K562 (cell line): ENCODE measurements at regions not wholly inside any gene's neighbourhood (a gene's known extent, or its start where the extent isn't known, plus 50 kb on each side); places are given as distances from the start of the nearest gene placed in this dataset.

Experiments used
- ATAC-seq: fragments of 200-7000 bp; cut with Tn5 transposase; 3 replicates; pipeline ENCODE4 v1.9.1; 2020; ENCODE audit warnings: moderate library complexity
- BruUV-seq: library from RNA; stranded (reverse); fragments of 400-500 nt; replicated peaks from 2 replicates; lab custom pipeline; 2021; lab: Mats Ljungman, UMichigan
- CTCF ChIA-PET: fragments of 300-600 bp; formaldehyde crosslinking; extraction: SDS; loops from one replicate; lab custom pipeline; 2021; ENCODE audit warnings: low intra/inter-chr PET ratio; lab: Yijun Ruan, JAX
- POLR2A ChIA-PET: fragments of 300-600, 350-650 bp; sonication (Branson Sonifier 250); formaldehyde crosslinking; extraction: SDS; loops from one replicate; lab custom pipeline; 2021; ENCODE audit warnings: antibody characterized with exemption, inconsistent platforms; lab: Yijun Ruan, JAX
- DNase-seq, 4 experiments: peaks; one replicate each; pipeline versions ENCODE4 v3.0.0 to v3.0.0-alpha.2; 2011 to 2018; ENCODE audit warnings: low spot score in 3 of 4, mixed read lengths in 3 of 4; ENCODE audit errors: extremely low read depth in 1 of 4
- FAIRE-seq: peaks from 2 replicates; lab custom pipeline; 2011; peaks lifted over from hg19 to GRCh38; lab: Jason Lieb, UNC
- H2AFZ ChIP-seq: 2 replicates; pipeline ENCODE4 v1.6.0; 2011; ENCODE audit warnings: low read depth, low read length, control low read depth, inconsistent platforms
- H3K27ac ChIP-seq: fragments of 200-600 bp; 3 replicates; pipeline ENCODE4 v1.8.0; 2011; ENCODE audit warnings: low read depth, mild to moderate bottlenecking, control low read depth, inconsistent platforms, low read length, moderate library complexity, mixed read lengths; ENCODE audit errors: extremely low read depth
- H3K27me3 ChIP-seq, 2 experiments: fragments of 300-600 bp in 1 of 2; 2 replicates in 1 of 2; 3 replicates in 1 of 2; pipeline versions ENCODE4 v1.6.0 to v1.8.0; 2011; ENCODE audit warnings: inconsistent platforms in 2 of 2, low read length in 2 of 2, mild to moderate bottlenecking in 1 of 2, mixed read lengths in 1 of 2, moderate library complexity in 1 of 2; ENCODE audit not compliant: control insufficient read depth in 2 of 2, insufficient read depth in 2 of 2
- H3K36me3 ChIP-seq: fragments of 300-600 bp; 3 replicates; pipeline ENCODE4 v1.8.0; 2011; ENCODE audit warnings: mild to moderate bottlenecking, low read length, inconsistent platforms; ENCODE audit not compliant: control insufficient read depth, insufficient read depth
- H3K4me1 ChIP-seq, 2 experiments: fragments of 200-600 bp in 1 of 2; replicated peaks in 1 of 2; 2 replicates in 1 of 2; 3 replicates in 1 of 2; pipeline versions ENCODE4 v1.5.1 to v1.8.0; 2011; ENCODE audit warnings: inconsistent platforms in 2 of 2, low read length in 2 of 2, mild to moderate bottlenecking in 1 of 2, mixed read lengths in 1 of 2, moderate library complexity in 1 of 2; ENCODE audit not compliant: control insufficient read depth in 2 of 2, insufficient read depth in 2 of 2
- H3K4me2 ChIP-seq: 2 replicates; pipeline ENCODE4 v1.6.1; 2011; ENCODE audit warnings: low read length, control low read depth, inconsistent platforms, mixed read lengths; ENCODE audit not compliant: insufficient read depth
- H3K4me3 ChIP-seq: fragments of 200-600 bp; sonication (generic), shearing (Covaris generic); 2 replicates; pipeline ENCODE4 v1.5.1; 2016; ENCODE audit warnings: control low read depth, inconsistent platforms
- H3K79me2 ChIP-seq: fragments of 200-600 bp; 3 replicates; pipeline ENCODE4 v1.8.0; 2011; ENCODE audit warnings: low read length, inconsistent platforms; ENCODE audit not compliant: control insufficient read depth, insufficient read depth
- H3K9ac ChIP-seq, 2 experiments: 2 replicates each; pipeline versions ENCODE4 v1.6.0 to v1.6.1; 2011; ENCODE audit warnings: low read depth in 2 of 2, low read length in 2 of 2, control low read depth in 1 of 2, inconsistent platforms in 1 of 2, mild to moderate bottlenecking in 1 of 2, mixed read lengths in 1 of 2; ENCODE audit not compliant: insufficient read depth in 1 of 2
- H3K9me1 ChIP-seq: one replicate; pipeline ENCODE4 v1.6.0; 2011; ENCODE audit warnings: inconsistent platforms, mild to moderate bottlenecking, low read length, moderate library complexity; ENCODE audit not compliant: control insufficient read depth, insufficient read depth
- H3K9me3 ChIP-seq: replicated peaks from 2 replicates; pipeline ENCODE4 v1.5.1; 2011; ENCODE audit warnings: low read depth, low read length, inconsistent platforms; ENCODE audit not compliant: control insufficient read depth, insufficient read depth
- H4K20me1 ChIP-seq: replicated peaks from 2 replicates; pipeline ENCODE4 v1.6.1; 2011; ENCODE audit warnings: low read length, inconsistent platforms, mixed read lengths; ENCODE audit not compliant: control insufficient read depth, insufficient read depth
- CCNT2 ChIP-seq: IDR thresholded peaks from 2 replicates; pipeline ENCODE4 v1.6.1; 2011; ENCODE audit warnings: borderline replicate concordance, low read depth, mild to moderate bottlenecking, moderate library complexity, mixed read lengths, low read length; ENCODE audit not compliant: insufficient read length; ENCODE audit errors: extremely low read depth
- CSDE1 ChIP-seq, 2 experiments: fragments of 450-650 bp; IDR thresholded peaks; 2 replicates each; pipeline ENCODE4 v1.6.1; 2016; ENCODE audit warnings: mild to moderate bottlenecking in 1 of 2
- HEY1 ChIP-seq: fragments of 250-450 bp; sonication (Bioruptor Pico); IDR thresholded peaks from 2 replicates; pipeline ENCODE4 v1.5.0; 2020; ENCODE audit warnings: mild to moderate bottlenecking, moderate library complexity, borderline replicate concordance
- HMG20B ChIP-seq: fragments of 250-450 bp; sonication (Bioruptor Pico); IDR thresholded peaks from 2 replicates; pipeline ENCODE4 v1.5.0; 2021; ENCODE audit warnings: mild to moderate bottlenecking
- MAFF ChIP-seq: IDR thresholded peaks from 2 replicates; pipeline ENCODE4 v1.6.1; 2012; ENCODE audit warnings: low read length, improper control_type of control experiment
- NBN ChIP-seq: fragments of 450-650 bp; IDR thresholded peaks from 2 replicates; pipeline ENCODE4 v1.6.1; 2016; ENCODE audit warnings: low read depth, mild to moderate bottlenecking
- SAFB2 ChIP-seq: fragments of 200-400 bp; formaldehyde crosslinking; IDR thresholded peaks from 2 replicates; pipeline ENCODE4 v1.6.1; 2018; ENCODE audit warnings: borderline replicate concordance, low read length, low read depth, moderate library complexity; ENCODE audit not compliant: severe bottlenecking
- SIX5 ChIP-seq, 2 experiments: IDR thresholded peaks; 2 replicates each; pipeline ENCODE4 v1.6.1; 2011; ENCODE audit warnings: low read length in 2 of 2, borderline replicate concordance in 1 of 2, low read depth in 1 of 2, mild to moderate bottlenecking in 1 of 2, moderate library complexity in 1 of 2; ENCODE audit not compliant: insufficient read depth in 1 of 2
- SMARCE1 ChIP-seq: fragments of 450-650 bp; IDR thresholded peaks from 2 replicates; pipeline ENCODE4 v1.7.1; 2016; ENCODE audit warnings: mild to moderate bottlenecking
- STAT5B ChIP-seq: fragments of 250-450 bp; sonication (Bioruptor Pico); IDR thresholded peaks from 2 replicates; pipeline ENCODE4 v1.8.0; 2021; ENCODE audit warnings: mild to moderate bottlenecking, inconsistent platforms
- TCFL5 ChIP-seq: fragments of 250-450 bp; sonication (Bioruptor Pico); conservative IDR thresholded peaks from 2 replicates; pipeline ENCODE4 v1.6.1; 2021; ENCODE audit warnings: mild to moderate bottlenecking, moderate library complexity, matching md5 sums
- YBX1 ChIP-seq: fragments of 450-650 bp; IDR thresholded peaks from 2 replicates; pipeline ENCODE4 v1.7.1; 2016; ENCODE audit warnings: mild to moderate bottlenecking
- ZC3H11A ChIP-seq: IDR thresholded peaks from 2 replicates; pipeline ENCODE4 v1.6.1; 2012; ENCODE audit warnings: low read depth, low read length, improper control_type of control experiment
- ZNF436 ChIP-seq: fragments of 250-450, 450-650 bp; sonication (Bioruptor Pico); formaldehyde crosslinking; IDR thresholded peaks from 2 replicates; pipeline ENCODE4 v1.7.0; 2020; ENCODE audit warnings: mild to moderate bottlenecking
- WGBS: fragments of 100-300 bp; shearing (Covaris generic); methylation state at CpG from one replicate; pipeline ENCODE4 v1.1.6; 2016; ENCODE audit warnings: low coverage, mixed read lengths; ENCODE audit not compliant: insufficient coverage; ENCODE audit errors: missing lambda C conversion rate; 5-methylcytosine and 5-hydroxymethylcytosine counted together
- in situ Hi-C: fragments of 300-500 bp; cut with MboI; formaldehyde crosslinking; loops from 4 replicates; pipeline ENCODE4 v1.15.0; 2018; ENCODE audit warnings: inconsistent platforms, mixed read lengths
- intact Hi-C: fragments of 100-400 bp; cut with micrococcal nuclease; formaldehyde crosslinking; loops from 2 replicates; pipeline ENCODE4 v1.14.2; 2022
- TF ChIP-seq, protein P1 (sequence below): fragments of 250-450 bp; sonication (Bioruptor Pico); IDR thresholded peaks from 2 replicates; pipeline ENCODE4 v1.4.0; 2020
- TF ChIP-seq, protein P2 (sequence below): IDR thresholded peaks from 2 replicates; pipeline ENCODE4 v1.6.1; 2016; ENCODE audit warnings: missing genetic modification characterization, missing compliant biosample characterization
- TF ChIP-seq, protein P3 (sequence below): fragments of 450-650 bp; formaldehyde crosslinking; conservative IDR thresholded peaks from 2 replicates; pipeline ENCODE4 v1.4.0; 2022; ENCODE audit warnings: mild to moderate bottlenecking, missing genetic modification characterization

DNA sequence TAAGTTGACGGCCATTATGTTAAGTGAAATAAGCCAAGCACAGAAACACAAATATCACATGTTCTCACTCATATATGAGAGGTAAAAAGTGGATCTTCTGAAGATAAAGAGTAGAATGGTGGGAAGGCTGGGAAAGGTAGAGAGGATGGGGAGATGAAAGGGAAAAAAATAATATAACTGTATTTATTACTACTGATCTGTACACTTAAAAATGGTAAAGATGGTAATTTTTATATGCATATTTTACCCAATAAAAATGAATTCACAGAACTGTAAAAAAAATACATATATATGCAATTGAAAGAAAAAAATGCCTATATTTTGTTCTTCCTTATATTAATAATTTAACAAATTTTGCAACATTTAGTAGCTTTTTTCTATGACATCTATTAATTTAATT lies 694.4 kb upstream of the MARCKS start:
- no peak overlapping the region for H3K4me2 ChIP-seq
- BruUV-seq, result no TSS peak
- H2AFZ ChIP-seq, result no peak overlapping the region
- no peaks in the 10 kb centered on the region for H3K9me3 ChIP-seq
- H3K9me1 ChIP-seq, result no peaks in the 10 kb centered on the region
- H3K4me3 ChIP-seq, result no peak overlapping the region
- WGBS, result 9% methylated on average over 1 of the region's 1 CpG
- H3K9ac ChIP-seq, result no peak overlapping the region
- DNase-seq (no peak), ATAC-seq (no peak), FAIRE-seq (no peak)
- intact Hi-C loops, result no loop called here
- H3K36me3 ChIP-seq, result no peaks in the 10 kb centered on the region
- in situ Hi-C loops, result no loop called here
- ChIA-PET CTCF (no interaction called here), POLR2A (no interaction called here)
- no peaks in the 10 kb centered on the region for H3K27me3 ChIP-seq
- H3K4me1 ChIP-seq, result no peaks in the 10 kb centered on the region
- H4K20me1 ChIP-seq, result no peaks in the 10 kb centered on the region
- H3K79me2 ChIP-seq, result no peaks in the 10 kb centered on the region
- H3K27ac ChIP-seq, result no peak overlapping the region
- TF ChIP-seq HMG20B (CRISPR knock-in tag) (no peak), CCNT2 (no peak), TCFL5 (CRISPR knock-in tag) (no peak), STAT5B (CRISPR knock-in tag) (no peak), YBX1 (no peak), SAFB2 (no peak), SIX5 (IDR thresholded peaks at IDR 0.05; ENCODE audit: borderline replicate concordance in 1 of 2, insufficient read depth in 1 of 2, low read depth in 1 of 2, low read length in 2 of 2) (no peak), ZC3H11A (no peak), MAFF (no peak), SMARCE1 (no peak), HEY1 (CRISPR knock-in tag) (no peak), ZNF436 (CRISPR knock-in tag) (no peak), NBN (no peak), CSDE1 (IDR thresholded peaks at IDR 0.05) (no peak)
- TF ChIP-seq, protein P1, sequence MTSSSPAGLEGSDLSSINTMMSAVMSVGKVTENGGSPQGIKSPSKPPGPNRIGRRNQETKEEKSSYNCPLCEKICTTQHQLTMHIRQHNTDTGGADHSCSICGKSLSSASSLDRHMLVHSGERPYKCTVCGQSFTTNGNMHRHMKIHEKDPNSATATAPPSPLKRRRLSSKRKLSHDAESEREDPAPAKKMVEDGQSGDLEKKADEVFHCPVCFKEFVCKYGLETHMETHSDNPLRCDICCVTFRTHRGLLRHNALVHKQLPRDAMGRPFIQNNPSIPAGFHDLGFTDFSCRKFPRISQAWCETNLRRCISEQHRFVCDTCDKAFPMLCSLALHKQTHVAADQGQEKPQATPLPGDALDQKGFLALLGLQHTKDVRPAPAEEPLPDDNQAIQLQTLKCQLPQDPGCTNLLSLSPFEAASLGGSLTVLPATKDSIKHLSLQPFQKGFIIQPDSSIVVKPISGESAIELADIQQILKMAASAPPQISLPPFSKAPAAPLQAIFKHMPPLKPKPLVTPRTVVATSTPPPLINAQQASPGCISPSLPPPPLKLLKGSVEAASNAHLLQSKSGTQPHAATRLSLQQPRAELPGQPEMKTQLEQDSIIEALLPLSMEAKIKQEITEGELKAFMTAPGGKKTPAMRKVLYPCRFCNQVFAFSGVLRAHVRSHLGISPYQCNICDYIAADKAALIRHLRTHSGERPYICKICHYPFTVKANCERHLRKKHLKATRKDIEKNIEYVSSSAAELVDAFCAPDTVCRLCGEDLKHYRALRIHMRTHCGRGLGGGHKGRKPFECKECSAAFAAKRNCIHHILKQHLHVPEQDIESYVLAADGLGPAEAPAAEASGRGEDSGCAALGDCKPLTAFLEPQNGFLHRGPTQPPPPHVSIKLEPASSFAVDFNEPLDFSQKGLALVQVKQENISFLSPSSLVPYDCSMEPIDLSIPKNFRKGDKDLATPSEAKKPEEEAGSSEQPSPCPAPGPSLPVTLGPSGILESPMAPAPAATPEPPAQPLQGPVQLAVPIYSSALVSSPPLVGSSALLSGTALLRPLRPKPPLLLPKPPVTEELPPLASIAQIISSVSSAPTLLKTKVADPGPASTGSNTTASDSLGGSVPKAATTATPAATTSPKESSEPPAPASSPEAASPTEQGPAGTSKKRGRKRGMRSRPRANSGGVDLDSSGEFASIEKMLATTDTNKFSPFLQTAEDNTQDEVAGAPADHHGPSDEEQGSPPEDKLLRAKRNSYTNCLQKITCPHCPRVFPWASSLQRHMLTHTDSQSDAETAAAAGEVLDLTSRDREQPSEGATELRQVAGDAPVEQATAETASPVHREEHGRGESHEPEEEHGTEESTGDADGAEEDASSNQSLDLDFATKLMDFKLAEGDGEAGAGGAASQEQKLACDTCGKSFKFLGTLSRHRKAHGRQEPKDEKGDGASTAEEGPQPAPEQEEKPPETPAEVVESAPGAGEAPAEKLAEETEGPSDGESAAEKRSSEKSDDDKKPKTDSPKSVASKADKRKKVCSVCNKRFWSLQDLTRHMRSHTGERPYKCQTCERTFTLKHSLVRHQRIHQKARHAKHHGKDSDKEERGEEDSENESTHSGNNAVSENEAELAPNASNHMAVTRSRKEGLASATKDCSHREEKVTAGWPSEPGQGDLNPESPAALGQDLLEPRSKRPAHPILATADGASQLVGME (CRISPR knock-in tag), result no peak
- TF ChIP-seq, protein P2, sequence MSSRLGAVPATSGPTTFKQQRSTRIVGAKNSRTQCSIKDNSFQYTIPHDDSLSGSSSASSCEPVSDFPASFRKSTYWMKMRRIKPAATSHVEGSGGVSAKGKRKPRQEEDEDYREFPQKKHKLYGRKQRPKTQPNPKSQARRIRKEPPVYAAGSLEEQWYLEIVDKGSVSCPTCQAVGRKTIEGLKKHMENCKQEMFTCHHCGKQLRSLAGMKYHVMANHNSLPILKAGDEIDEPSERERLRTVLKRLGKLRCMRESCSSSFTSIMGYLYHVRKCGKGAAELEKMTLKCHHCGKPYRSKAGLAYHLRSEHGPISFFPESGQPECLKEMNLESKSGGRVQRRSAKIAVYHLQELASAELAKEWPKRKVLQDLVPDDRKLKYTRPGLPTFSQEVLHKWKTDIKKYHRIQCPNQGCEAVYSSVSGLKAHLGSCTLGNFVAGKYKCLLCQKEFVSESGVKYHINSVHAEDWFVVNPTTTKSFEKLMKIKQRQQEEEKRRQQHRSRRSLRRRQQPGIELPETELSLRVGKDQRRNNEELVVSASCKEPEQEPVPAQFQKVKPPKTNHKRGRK, result no peak
- TF ChIP-seq, protein P3, sequence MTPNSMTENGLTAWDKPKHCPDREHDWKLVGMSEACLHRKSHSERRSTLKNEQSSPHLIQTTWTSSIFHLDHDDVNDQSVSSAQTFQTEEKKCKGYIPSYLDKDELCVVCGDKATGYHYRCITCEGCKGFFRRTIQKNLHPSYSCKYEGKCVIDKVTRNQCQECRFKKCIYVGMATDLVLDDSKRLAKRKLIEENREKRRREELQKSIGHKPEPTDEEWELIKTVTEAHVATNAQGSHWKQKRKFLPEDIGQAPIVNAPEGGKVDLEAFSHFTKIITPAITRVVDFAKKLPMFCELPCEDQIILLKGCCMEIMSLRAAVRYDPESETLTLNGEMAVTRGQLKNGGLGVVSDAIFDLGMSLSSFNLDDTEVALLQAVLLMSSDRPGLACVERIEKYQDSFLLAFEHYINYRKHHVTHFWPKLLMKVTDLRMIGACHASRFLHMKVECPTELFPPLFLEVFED (CRISPR knock-in tag), result no peak
